CD4-positive, alpha-beta memory T cell (primary cell): ENCODE measurements at regions not wholly inside any gene's neighbourhood (a gene's known extent, or its start where the extent isn't known, plus 50 kb on each side); places are given as distances from the start of the nearest gene placed in this dataset.
"Not testable (repeated sequence)": the region's sequence is repeated elsewhere in the genome, so short reads cannot be mapped to it uniquely, and the experiment has no call there.

Source experiments
- CTCF ChIA-PET: fragments of 350-600 bp; sonication (Branson Sonifier 250); formaldehyde crosslinking; loops from one replicate; lab custom pipeline; 2021; ENCODE audit warnings: inconsistent platforms; ENCODE audit not compliant: partially characterized antibody; lab: Charles Lee
- POLR2A ChIA-PET: fragments of 350-600 bp; sonication (Branson Sonifier 250); formaldehyde crosslinking; loops from one replicate; lab custom pipeline; 2021; ENCODE audit not compliant: partially characterized antibody; lab: Charles Lee
- DNase-seq, 5 donors: peaks; one replicate each; pipeline versions ENCODE4 v3.0.0 to v3.0.0-alpha.2; 2020 to 2022; ENCODE audit warnings: mixed read lengths in 1 of 5
- H3K27ac ChIP-seq: one replicate; pipeline ENCODE4 v1.7.0; 2013; ENCODE audit warnings: low read depth, low read length
- H3K27me3 ChIP-seq: 2 replicates; pipeline ENCODE4 v1.7.0; 2013; ENCODE audit warnings: mild to moderate bottlenecking, low read length, moderate library complexity; ENCODE audit not compliant: insufficient read depth
- H3K36me3 ChIP-seq: 2 replicates; pipeline ENCODE4 v1.7.0; 2013; ENCODE audit warnings: mild to moderate bottlenecking, low read length, moderate library complexity; ENCODE audit not compliant: insufficient read depth
- H3K4me1 ChIP-seq: 2 replicates; pipeline ENCODE4 v1.7.0; 2013; ENCODE audit warnings: mild to moderate bottlenecking, low read length, moderate library complexity; ENCODE audit not compliant: insufficient read depth
- H3K4me3 ChIP-seq, 2 donors: one replicate each; pipeline ENCODE4 v1.7.0; 2013; ENCODE audit warnings: low read length in 2 of 2, mild to moderate bottlenecking in 1 of 2
- H3K9me3 ChIP-seq, 2 donors: one replicate each; pipeline ENCODE4 v1.7.0; 2013; ENCODE audit warnings: low read length in 2 of 2, control low read depth in 1 of 2; ENCODE audit not compliant: control insufficient read depth in 1 of 2
- H3K27ac Mint-ChIP-seq, 7 donors: one replicate each; pipeline ENCODE4 v1.8.0; 2020 to 2021; ENCODE audit warnings: mixed read lengths in 7 of 7, mild to moderate bottlenecking in 6 of 7, inconsistent platforms in 3 of 7, moderate library complexity in 3 of 7
- H3K27me3 Mint-ChIP-seq, 2 donors: one replicate each; pipeline ENCODE4 v1.8.0; 2020 to 2021; ENCODE audit warnings: mixed read lengths in 2 of 2
- H3K36me3 Mint-ChIP-seq, 2 donors: one replicate each; pipeline ENCODE4 v1.8.0; 2020 to 2021; ENCODE audit warnings: mixed read lengths in 2 of 2, inconsistent platforms in 1 of 2, mild to moderate bottlenecking in 1 of 2
- H3K4me1 Mint-ChIP-seq, 4 donors: one replicate each; pipeline ENCODE4 v1.8.0; 2020 to 2021; ENCODE audit warnings: mixed read lengths in 4 of 4, mild to moderate bottlenecking in 1 of 4
- H3K4me3 Mint-ChIP-seq, 8 donors: one replicate each; pipeline ENCODE4 v1.8.0; 2020 to 2021; ENCODE audit warnings: mixed read lengths in 8 of 8, mild to moderate bottlenecking in 7 of 8, moderate library complexity in 6 of 8, inconsistent platforms in 3 of 8
- H3K9me3 Mint-ChIP-seq, 8 donors: one replicate each; pipeline ENCODE4 v1.8.0; 2020 to 2021; ENCODE audit warnings: mixed read lengths in 8 of 8, mild to moderate bottlenecking in 5 of 8, inconsistent platforms in 3 of 8, moderate library complexity in 1 of 8
- intact Hi-C: fragments of 100-400 bp; cut with micrococcal nuclease; formaldehyde crosslinking; loops from one replicate; pipeline ENCODE4 v1.15.1; 2023

- H3K27ac ChIP-seq, result no peak overlapping the region
- no peaks in the 10 kb centered on the region for H3K9me3 ChIP-seq
- intact Hi-C loops, result no loop called here
- Mint-ChIP-seq H3K4me3 (no peak overlapping the region), H3K4me1 (peaks cover 0 to 1% (median 0%) of the 10 kb centered on the region in 4 donors), H3K27ac (no peak overlapping the region), H3K36me3 (no peaks in the 10 kb centered on the region), H3K27me3 (peaks cover 0 to 1% of the 10 kb centered on the region in 2 donors), H3K9me3 (peaks cover 0 to 18% (median 3%) of the 10 kb centered on the region in 8 donors)
- DNase-seq, result no peak
- no peaks in the 10 kb centered on the region for H3K36me3 ChIP-seq
- ChIA-PET CTCF (no interaction called here), POLR2A (interaction anchor here (0.6 kb wide), 1 partner anchor 31 kb away, joined by 3 read pairs; no protein-coding TSS in a partner anchor)
- no peaks in the 10 kb centered on the region for H3K27me3 ChIP-seq
- no peaks in the 10 kb centered on the region for H3K4me1 ChIP-seq
- no peak overlapping the region for H3K4me3 ChIP-seq
These were observed 406.1 kb downstream of the SEC23A start for GRCh38 chr14:38696925-38697324.

DNA sequence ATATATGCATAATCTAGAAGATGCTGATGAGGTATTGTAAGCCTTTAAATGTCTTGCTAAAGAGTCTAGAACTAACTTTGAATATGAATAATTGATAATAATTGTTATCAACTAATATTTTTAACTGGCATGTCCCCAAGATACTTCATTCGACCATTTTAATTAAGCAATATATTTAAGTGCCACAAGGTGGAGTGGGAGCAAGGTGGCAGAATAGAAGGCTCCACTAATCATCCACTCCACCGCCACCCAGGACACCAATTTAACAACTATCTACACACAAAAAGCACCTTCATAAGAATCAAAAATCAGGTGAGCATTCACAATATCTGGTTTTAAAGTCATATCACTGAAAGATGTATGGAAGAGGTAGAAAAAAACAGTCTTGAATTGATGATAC is 409.6 kb downstream of the SEC23A start:
- CTCF ChIA-PET, result no interaction called here
- no peak overlapping the region for H3K4me3 ChIP-seq
- intact Hi-C loops, result no loop called here
- H3K27me3 ChIP-seq, result no peaks in the 10 kb centered on the region
- Mint-ChIP-seq H3K9me3 (peaks cover 0 to 18% (median 3%) of the 10 kb centered on the region in 8 donors), H3K4me3 (no peak overlapping the region), H3K36me3 (no peaks in the 10 kb centered on the region), H3K27ac (no peak overlapping the region), H3K27me3 (no peaks in the 10 kb centered on the region), H3K4me1 (no peaks in the 10 kb centered on the region)
- no peaks in the 10 kb centered on the region for H3K36me3 ChIP-seq
- DNase-seq, result no peak
- POLR2A ChIA-PET, result no interaction called here
- H3K27ac ChIP-seq, result no peak overlapping the region
- no peaks in the 10 kb centered on the region for H3K4me1 ChIP-seq
- no peaks in the 10 kb centered on the region for H3K9me3 ChIP-seq

- Mint-ChIP-seq H3K4me1 (no peaks in the 10 kb centered on the region), H3K9me3 (peaks cover 0 to 18% (median 4%) of the 10 kb centered on the region in 8 donors), H3K36me3 (no peaks in the 10 kb centered on the region), H3K27me3 (peaks cover 2 to 4% of the 10 kb centered on the region in 2 donors), H3K27ac (no peak overlapping the region), H3K4me3 (no peak overlapping the region)
- Histone ChIP-seq H3K27ac (no peak overlapping the region), H3K4me3 (no peak overlapping the region), H3K27me3 (no peaks in the 10 kb centered on the region), H3K9me3 (no peaks in the 10 kb centered on the region), H3K36me3 (no peaks in the 10 kb centered on the region), H3K4me1 (no peaks in the 10 kb centered on the region)
- CTCF ChIA-PET, result no interaction called here
- intact Hi-C loops, result no loop called here
- POLR2A ChIA-PET, result no interaction called here
- no peak for DNase-seq
These were observed 413.1 kb upstream of the CLEC14A start for GRCh38 chr14:38669027-38669426.

DNA sequence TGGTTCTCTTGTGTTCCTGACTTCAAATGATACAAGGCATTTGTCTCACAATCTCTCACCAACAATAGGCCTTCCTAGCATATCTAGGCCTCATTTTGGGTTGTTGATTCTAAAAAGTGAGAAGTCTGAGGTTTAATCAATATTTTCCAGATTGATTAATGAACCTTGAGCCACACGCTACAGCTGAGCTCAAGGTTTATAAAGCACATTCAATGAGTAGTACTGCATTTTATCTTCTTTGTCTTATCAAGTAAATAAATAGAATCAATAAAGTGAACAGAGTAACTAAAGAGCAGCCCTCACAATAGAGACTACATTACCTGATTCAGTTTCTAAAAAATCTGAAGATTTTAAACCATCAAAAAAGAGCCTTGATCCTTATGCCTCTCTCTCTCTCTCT is 407.5 kb upstream of the CLEC14A start:
- peaks cover 0 to 2% of the 10 kb centered on the region in 2 donors for H3K27me3 Mint-ChIP-seq
- intact Hi-C loops, result no loop called here
- no peak for DNase-seq
- Histone ChIP-seq H3K27ac (no peak overlapping the region), H3K9me3 (no peaks in the 10 kb centered on the region), H3K4me3 (no peak overlapping the region), H3K36me3 (no peaks in the 10 kb centered on the region), H3K27me3 (no peaks in the 10 kb centered on the region), H3K4me1 (no peaks in the 10 kb centered on the region)
- peaks cover 0 to 2% (median 0%) of the 10 kb centered on the region in 8 donors for H3K9me3 Mint-ChIP-seq
- peak overlapping the region in 1 of 7 donors; percentile 5 for H3K27ac Mint-ChIP-seq
- no peaks in the 10 kb centered on the region for H3K36me3 Mint-ChIP-seq
- no peaks in the 10 kb centered on the region for H3K4me1 Mint-ChIP-seq
- no peak overlapping the region for H3K4me3 Mint-ChIP-seq
- ChIA-PET POLR2A (no interaction called here), CTCF (no interaction called here)

- POLR2A ChIA-PET, result no interaction called here
These were observed 406.9 kb upstream of the CLEC14A start for GRCh38 chr14:38662781-38663180.

DNA sequence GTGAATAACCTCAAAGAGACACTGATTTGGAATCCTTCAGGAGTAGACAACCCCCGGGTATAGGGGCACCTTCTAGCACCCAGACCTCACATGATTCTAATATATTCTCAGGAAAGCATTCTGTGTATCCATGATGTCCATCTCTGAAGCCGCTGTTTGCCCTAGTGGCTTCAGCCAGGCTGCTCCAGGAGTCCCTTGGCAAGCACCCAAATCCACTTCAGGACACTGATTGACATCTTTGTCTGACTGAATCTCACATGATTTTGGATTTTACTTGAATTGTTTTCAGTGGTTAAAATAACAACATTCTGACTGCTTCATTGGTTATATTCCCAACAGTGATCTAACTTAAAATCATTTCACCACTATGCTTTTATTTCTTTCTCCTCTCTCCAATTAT is 390.5 kb upstream of the CLEC14A start:
- H3K4me1 ChIP-seq, result no peaks in the 10 kb centered on the region
- no peaks in the 10 kb centered on the region for H3K36me3 ChIP-seq
- no peaks in the 10 kb centered on the region for H3K27me3 ChIP-seq
- no peaks in the 10 kb centered on the region for H3K36me3 Mint-ChIP-seq
- H3K27ac ChIP-seq, result no peak overlapping the region
- no peak overlapping the region for H3K4me3 Mint-ChIP-seq
- H3K27ac Mint-ChIP-seq, result no peak overlapping the region
- POLR2A ChIA-PET, result no interaction called here
- H3K27me3 Mint-ChIP-seq, result no peaks in the 10 kb centered on the region
- CTCF ChIA-PET, result no interaction called here
- H3K9me3 ChIP-seq, result no peaks in the 10 kb centered on the region
- no peak overlapping the region for H3K4me3 ChIP-seq
- DNase-seq, result no peak
- H3K9me3 Mint-ChIP-seq, result peaks cover 0 to 4% (median 0%) of the 10 kb centered on the region in 8 donors
- no peaks in the 10 kb centered on the region for H3K4me1 Mint-ChIP-seq
- intact Hi-C loops, result no loop called here

More at GRCh38 chr14:38662781-38663180, 406.9 kb upstream of the CLEC14A start:
- H3K9me3 ChIP-seq, result no peaks in the 10 kb centered on the region
- no peak for DNase-seq
- H3K27me3 ChIP-seq, result no peaks in the 10 kb centered on the region
- H3K27ac Mint-ChIP-seq, result no peak overlapping the region
- intact Hi-C loops, result no loop called here
- CTCF ChIA-PET, result no interaction called here
- H3K27me3 Mint-ChIP-seq, result peaks cover 0 to 2% of the 10 kb centered on the region in 2 donors
- H3K36me3 Mint-ChIP-seq, result no peaks in the 10 kb centered on the region
- no peaks in the 10 kb centered on the region for H3K4me1 Mint-ChIP-seq
- no peaks in the 10 kb centered on the region for H3K4me1 ChIP-seq
- H3K4me3 ChIP-seq, result no peak overlapping the region
- H3K4me3 Mint-ChIP-seq, result no peak overlapping the region
- H3K36me3 ChIP-seq, result no peaks in the 10 kb centered on the region
- H3K27ac ChIP-seq, result no peak overlapping the region
- H3K9me3 Mint-ChIP-seq, result peaks cover 0 to 2% (median 0%) of the 10 kb centered on the region in 8 donors

GRCh38 chr14:38634913-38635312 is 379.0 kb upstream of the CLEC14A start:
- intact Hi-C loops, H3K4me3 Mint-ChIP-seq, DNase-seq, CTCF ChIA-PET, H3K27ac Mint-ChIP-seq, H3K4me3 ChIP-seq, H3K4me1 ChIP-seq, H3K27me3 Mint-ChIP-seq, H3K9me3 ChIP-seq, POLR2A ChIA-PET, H3K4me1 Mint-ChIP-seq, H3K27ac ChIP-seq, H3K27me3 ChIP-seq, H3K36me3 Mint-ChIP-seq, H3K36me3 ChIP-seq: not testable (repeated sequence)
- peaks cover 0 to 15% (median 7%) of the 10 kb centered on the region in 8 donors for H3K9me3 Mint-ChIP-seq

- ChIA-PET CTCF (no interaction called here), POLR2A (no interaction called here)
- Mint-ChIP-seq H3K9me3 (peaks cover 0 to 15% (median 8%) of the 10 kb centered on the region in 8 donors), H3K36me3 (no peaks in the 10 kb centered on the region), H3K27me3 (peaks cover 1 to 3% of the 10 kb centered on the region in 2 donors), H3K4me3 (no peak overlapping the region), H3K4me1 (no peaks in the 10 kb centered on the region), H3K27ac (no peak overlapping the region)
- Histone ChIP-seq H3K27me3 (no peaks in the 10 kb centered on the region), H3K9me3 (no peaks in the 10 kb centered on the region), H3K27ac (no peak overlapping the region), H3K4me1 (no peaks in the 10 kb centered on the region), H3K36me3 (no peaks in the 10 kb centered on the region), H3K4me3 (no peak overlapping the region)
- intact Hi-C loops, result no loop called here
- no peak for DNase-seq
These were observed 373.5 kb upstream of the CLEC14A start for GRCh38 chr14:38629412-38629811.
